Tibial nerve (tissue), 3 donors: ENCODE measurements at regions not wholly inside any gene's neighbourhood (a gene's known extent, or its start where the extent isn't known, plus 50 kb on each side); places are given as distances from the start of the nearest gene placed in this dataset.

ENCODE experiments used
- CTCF ChIP-seq, 5 experiments: fragments of 200-600 bp in 3 of 5; fragments of 450-650 bp in 2 of 5; sonication (generic) in 3 of 5; IDR thresholded peaks; one replicate each; pipeline ENCODE4 v1.5.1; 2016 to 2019; ENCODE audit warnings: antibody characterized with exemption in 5 of 5, mild to moderate bottlenecking in 3 of 5, moderate library complexity in 2 of 5
- POLR2A ChIP-seq, 2 donors: fragments of 450-650 bp; IDR thresholded peaks; one replicate each; pipeline ENCODE4 v1.6.1; 2017; ENCODE audit warnings: antibody characterized with exemption in 2 of 2, mild to moderate bottlenecking in 2 of 2, moderate library complexity in 2 of 2

- TF ChIP-seq CTCF (IDR thresholded peaks at IDR 0.05), result no peak
- TF ChIP-seq POLR2A (IDR thresholded peaks at IDR 0.05), result no peak
These were observed 78.3 kb downstream of the CLDN34 start for GRCh38 chrX:10045327-10046000.
